HG03045 (cell line): ENCODE measurements at regions not wholly inside any gene's neighbourhood (a gene's known extent, or its start where the extent isn't known, plus 50 kb on each side); places are given as distances from the start of the nearest gene placed in this dataset.
"Not testable (repeated sequence)": the region's sequence is repeated elsewhere in the genome, so short reads cannot be mapped to it uniquely, and the experiment has no call there.

Experiments
- ATAC-seq: cut with Tn5 transposase; IDR thresholded peaks from one replicate; pipeline ENCODE4 v1.9.1; 2021; ENCODE audit warnings: mild to moderate bottlenecking, moderate library complexity; ENCODE audit not compliant: unreplicated experiment

DNA sequence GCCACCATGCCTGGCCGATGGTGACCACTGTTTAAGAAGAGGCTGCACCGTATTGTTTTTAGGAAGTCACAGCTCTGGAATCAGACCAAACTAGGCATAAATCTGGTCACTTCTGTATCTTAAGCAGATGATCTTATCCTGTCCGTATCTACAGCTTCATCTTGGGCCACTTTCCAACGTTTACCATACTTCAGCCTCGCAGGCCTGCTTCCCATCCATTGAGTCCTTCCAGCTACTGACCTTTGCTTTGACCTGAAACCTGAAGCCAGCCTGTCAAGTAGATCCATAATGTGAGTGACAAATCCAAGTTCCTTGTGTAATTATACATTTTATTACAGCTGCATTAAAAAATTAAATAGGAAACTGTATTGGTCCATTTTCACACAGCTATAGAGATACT is 1033.0 kb downstream of the CDH11 start:
- no peak for ATAC-seq

DNA sequence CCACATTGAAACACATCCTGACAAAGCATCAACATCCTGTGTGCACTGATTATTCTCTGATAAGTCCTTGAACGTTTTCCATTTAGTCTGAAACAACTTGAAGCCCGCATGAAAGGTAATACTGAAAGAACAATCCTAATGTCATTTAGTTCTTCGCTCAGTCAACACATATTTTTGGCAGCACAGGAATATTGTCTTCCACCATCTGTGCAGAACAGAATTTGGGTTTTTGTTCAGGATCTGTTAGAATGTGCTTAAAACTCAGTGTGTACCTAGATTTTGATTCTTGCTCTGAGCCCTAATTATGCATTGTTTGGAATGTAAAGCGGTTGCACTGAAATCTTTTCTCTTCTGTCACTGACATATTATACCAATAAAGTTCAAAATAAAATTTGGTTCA is 1036.6 kb downstream of the CDH11 start:
- ATAC-seq = no peak

DNA sequence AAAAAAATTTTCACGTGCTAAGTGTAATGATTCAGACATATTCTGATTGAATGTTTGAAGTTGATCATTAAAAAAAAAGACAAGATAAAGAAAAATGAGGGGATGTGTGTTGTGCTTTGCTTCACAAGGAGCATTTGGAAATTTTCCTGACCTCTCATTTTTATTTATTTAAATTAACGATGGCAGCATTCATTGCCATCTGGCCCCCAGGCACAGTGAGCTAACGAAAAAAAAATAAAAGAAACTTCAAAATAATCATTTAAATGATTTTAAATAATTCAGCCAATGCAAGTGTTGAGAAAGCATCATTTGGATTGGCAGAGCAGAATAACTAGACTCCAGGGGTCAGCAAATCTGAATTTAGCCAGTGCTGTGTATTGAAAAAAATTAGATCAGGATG is 1037.2 kb downstream of the CDH11 start:
- ATAC-seq = no peak

DNA sequence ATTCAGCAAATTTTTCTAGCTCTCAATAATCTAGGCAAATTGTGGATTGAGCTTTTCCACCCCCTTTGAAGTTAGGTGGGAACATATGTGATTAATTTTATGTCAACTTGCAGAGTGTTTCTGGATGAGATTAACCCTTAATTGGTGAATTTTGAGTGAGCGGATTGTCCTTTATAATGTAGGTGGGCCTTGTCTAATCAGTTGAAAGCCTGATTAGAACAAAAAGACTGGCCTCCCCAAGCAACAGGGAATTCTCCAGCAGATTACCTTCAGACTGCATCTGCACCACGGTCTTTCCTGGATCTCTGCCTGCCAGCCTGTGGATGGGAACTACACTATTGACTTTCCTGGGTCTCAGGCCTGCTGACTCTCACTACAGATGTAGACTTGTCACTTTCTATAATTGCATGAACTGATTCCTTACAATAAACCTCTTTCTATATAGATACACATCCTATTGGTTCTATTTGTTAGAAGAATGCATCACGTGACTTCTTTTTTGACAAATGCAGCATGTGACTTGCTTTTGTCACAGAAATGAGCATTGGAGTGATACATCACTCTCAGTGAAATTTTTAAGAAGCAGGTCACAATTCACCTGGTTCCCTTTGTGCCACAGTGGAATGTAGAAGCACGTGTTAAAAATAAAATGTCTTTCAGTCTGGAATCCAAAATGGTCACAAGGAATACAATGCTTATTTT is 1038.3 kb downstream of the CDH11 start:
- ATAC-seq = no peak

DNA sequence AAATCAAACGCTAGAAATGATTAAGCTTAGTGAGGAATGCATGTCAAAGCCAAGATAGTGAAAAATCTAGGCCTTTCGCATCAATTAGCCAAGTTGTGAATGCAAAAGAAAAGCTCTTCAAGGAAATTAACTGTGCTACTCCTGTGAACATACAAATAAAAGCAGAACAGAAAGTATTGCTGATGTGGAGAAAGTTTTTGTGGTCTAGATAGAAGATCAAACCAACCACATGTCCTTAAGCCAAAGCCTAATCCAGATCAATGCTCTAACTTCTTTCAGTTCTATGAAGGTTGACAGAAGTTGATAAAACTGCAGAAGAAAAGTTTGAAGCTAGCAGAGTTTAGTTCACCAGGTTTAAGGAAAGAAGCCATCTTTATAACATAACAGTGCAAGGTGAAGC is 1044.6 kb downstream of the CDH11 start:
- ATAC-seq = no peak

DNA sequence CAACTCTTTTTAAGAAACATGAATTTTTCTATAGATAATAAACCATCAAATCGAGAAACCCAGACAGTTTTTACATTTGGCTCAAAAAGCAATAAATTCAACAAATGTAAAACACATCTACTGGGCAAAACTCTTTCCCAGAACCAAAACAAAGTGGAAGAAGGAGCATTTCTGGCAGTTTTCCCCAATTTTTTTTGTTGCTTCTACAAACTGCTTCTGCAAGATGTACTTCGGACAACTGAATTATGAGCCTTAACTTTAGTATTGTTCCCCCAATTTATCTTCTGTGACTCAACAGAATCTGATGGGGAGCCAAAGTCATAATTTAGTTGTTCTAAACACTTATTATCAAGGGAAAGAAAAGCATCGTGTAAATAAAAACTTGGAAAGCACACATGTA is 1047.2 kb downstream of the CDH11 start:
- no peak for ATAC-seq

DNA sequence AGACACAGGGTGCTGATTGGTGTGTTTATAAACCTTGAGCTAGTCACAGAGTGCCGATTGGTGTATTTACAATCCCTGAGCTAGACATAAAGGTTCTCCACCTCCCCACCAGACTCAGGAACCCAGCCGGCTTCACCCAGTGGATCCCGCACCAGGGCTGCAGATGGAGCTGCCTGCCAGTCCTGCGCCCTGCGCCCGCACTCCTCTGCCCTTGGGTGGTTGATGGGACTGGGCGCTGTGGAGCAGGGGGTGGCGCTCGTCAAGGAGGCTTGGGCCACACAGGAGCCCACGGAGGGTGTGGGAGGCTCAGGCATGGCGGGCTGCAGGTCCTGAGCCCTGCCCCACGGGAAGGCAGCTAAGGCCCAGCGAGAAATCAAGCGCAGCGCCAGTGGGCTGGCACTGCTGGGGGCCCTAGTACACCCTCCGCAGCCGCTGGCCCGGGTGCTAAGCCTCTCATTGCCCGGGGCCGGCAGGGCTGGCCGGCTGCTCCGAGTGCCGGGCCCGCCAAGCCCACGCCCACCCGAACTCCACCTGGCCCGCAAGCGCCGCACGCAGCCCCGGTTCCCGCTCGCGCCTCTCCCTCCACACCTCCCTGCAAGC is 1049.6 kb downstream of the CDH11 start:
- not testable (repeated sequence) for ATAC-seq

DNA sequence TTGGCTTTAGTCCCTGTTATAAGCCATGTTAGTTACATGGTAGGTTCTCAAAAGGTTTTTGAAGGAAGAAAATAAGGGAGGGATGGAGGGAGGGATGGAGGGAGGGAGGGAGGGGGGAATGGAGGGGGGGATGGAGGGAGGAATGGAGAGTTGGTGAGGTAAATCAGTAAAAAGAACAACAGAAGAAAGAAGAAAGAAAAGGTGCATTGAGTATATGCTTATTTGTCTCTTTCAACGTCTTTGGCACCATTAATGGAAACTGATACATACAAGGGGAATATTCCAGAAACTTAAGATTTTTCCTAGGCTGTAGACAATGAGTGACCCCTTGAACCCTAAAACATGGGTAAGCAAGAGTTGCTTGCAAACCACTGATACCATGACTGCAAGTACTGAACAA is 1056.3 kb downstream of the CDH11 start:
- ATAC-seq = no peak

DNA sequence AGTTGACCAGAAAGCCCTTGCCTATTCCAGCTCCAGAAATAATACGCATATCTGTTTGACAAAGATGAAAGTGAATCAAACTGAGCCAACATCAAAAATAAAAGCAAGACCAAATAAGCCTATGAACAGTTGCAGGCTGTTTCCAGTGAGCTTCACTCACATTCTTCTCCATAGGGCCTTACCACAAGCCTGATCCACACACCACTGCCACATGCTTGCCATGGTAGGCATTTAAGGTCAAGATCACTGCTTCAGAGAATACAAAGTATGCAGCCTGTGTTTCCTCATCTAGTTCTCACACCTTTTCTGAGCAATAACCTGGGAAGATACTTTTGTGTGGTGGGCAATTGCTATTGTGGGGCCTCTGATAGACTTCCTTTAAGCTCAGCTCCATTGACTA is 1060.2 kb downstream of the CDH11 start:
- no peak for ATAC-seq

DNA sequence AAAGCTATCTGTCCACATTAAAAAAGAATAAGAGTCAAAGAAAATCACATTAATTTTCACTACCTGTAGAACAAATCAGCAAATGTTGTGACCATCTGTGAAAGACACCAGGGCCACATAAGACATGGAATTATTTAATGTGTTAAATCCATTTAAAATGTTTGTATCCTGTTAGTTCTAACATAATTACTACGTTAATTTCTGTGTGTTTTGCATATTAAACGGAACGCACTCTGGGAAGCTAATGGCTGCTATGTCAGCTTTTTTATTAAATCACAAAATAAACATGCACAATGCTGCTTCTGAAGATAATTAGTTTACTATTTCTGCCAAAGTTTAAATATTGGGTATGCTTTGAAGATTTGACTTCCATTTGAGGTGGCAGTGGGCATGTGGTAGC is 1061.2 kb downstream of the CDH11 start:
- ATAC-seq = no peak

DNA sequence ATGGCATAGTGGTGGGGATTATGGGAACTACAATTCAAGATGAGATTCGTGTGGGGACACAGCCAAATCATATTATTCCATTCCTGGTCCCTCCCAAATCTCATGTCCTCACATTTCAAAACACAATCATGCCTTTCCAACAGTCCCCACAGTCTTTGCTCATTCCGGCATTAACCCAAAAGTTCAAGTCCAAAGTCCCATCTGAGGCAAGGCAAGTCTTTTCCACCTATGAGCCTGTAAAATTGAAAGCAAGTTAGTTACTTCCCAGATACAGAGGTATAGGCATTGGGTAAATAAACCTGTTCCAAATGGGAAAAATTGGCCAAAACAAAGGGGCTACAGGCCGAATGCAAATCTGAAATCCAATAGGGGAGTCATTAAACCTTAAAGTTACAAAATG is 1063.2 kb downstream of the CDH11 start:
- ATAC-seq = no peak

DNA sequence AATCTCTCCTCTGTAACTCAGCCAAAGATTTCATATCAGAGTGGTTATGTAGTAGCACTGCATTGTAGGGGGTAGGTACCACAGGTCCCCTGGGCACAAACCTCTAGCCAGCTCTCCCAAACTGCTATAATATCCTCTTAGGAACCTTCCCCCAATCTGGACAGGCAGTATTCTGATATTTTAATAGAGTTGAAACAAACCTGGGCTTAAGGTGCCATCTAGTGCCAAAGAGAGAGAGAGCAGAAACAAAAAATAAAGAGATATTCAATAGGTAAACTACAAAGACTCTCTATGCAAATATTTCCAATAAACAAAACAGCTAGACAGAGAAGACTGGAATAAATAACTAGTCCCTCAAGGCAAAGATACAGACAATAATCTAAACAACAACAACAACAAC is 1070.0 kb downstream of the CDH11 start:
- no peak for ATAC-seq

DNA sequence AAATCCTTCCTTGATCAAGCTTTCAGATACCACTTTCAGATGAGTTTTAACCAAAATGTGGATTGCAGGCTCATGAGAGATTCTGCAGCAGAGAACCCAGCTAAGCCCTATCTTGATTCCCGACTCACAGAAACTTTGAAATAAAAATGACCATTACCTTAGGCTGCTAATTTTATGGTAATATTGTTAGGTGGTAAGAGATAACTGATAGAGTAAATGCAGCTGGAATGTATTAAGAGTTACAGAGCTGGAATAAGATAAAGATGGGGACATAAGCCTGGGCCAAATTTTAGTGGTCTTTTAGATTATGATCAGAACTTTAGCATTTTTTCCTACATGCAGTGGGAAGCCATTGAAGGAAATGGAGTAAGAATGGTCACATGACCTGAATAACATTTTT is 1074.0 kb downstream of the CDH11 start:
- no peak for ATAC-seq

DNA sequence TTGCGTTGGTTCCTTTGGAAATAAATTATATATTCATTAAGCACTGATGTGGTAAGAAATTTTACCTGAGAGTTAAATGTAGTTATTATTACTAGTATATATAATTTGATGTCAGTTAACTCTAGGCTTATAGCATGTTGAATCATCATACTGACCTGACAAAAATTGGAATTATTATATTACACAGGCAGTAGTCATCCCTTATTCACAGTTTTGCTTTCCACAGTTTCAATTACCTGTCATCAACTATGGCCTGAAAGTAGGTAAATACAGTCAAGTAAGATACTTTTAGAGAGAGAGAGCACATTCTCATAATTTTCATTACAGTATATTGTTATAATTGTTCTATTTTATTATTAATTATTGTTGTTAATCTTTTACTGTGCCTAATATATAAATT is 1074.7 kb downstream of the CDH11 start:
- no peak for ATAC-seq

DNA sequence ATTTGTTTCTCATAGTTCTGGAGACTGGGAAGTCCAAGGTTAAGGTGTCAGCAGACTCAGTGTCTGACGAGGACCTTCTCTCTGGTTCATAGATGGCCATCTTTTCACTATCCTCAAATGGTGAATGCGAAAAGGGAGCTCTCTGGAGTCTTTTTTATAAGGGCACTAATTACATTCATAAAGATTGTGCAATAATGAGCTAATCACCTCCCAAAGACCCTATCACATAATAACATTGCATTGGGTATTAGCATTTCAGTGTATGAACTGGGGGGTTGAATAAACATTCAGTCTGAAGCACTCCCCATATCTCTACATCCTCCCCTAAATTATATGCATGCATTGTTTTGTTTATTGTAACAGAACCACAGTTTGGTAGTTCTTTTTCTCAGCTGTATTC is 1086.5 kb downstream of the CDH11 start:
- no peak for ATAC-seq

DNA sequence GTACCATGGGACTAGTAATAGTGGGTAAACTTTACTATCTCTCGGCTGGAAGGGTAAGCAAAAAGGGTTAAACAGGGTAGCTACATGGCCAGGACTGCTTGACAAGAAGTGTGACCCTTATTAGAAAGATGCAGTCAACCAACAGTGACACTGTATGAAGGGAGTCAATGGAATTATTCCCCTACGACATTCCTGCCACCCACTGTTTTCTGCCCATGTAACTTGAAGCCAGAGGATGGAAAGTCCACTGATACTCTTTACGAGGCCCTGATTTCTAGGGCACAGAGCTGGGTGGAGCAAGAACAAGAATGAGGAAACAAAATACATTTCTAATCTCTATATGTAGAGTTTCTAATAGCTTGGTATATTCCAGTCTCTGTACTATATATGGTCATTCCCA is 1102.5 kb downstream of the CDH11 start:
- no peak for ATAC-seq

DNA sequence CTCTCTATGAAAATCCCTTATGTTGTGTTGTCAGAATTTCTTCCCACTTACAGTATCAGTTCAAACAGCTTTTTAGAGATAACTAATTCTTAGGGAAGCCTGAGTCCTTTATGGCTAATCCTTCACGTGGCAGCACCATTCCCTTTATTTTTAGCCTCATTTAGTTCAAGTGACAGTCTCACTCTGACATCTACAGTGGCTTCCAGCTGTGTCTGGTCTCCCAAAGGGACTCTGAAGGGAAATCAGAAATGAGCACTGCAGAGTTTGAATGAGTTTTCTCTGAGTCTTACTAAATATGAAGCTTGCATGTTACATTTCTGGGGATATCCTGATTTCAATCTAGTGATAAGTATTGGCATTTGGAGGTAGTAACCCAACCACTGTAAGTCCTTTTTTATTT is 1104.1 kb downstream of the CDH11 start:
- ATAC-seq = no peak

DNA sequence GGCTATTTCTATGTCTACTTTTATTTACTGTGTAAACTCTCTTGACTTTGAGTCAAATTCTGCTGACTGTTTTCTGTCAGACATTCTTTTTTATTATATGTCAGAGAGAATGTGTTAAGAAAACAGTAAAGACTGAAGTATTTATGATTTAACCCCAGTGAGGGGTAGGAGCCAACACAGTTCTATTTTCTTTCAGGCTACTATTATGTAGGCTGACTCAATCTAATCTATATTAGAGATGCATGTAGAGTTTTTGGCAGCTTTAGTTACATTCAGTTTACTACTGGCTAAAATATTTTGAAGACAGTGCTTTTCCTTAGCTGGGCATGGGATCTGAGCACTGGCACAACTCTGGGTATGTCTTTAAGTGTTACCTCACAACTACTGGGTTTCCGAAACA is 1108.0 kb downstream of the CDH11 start:
- no peak for ATAC-seq

DNA sequence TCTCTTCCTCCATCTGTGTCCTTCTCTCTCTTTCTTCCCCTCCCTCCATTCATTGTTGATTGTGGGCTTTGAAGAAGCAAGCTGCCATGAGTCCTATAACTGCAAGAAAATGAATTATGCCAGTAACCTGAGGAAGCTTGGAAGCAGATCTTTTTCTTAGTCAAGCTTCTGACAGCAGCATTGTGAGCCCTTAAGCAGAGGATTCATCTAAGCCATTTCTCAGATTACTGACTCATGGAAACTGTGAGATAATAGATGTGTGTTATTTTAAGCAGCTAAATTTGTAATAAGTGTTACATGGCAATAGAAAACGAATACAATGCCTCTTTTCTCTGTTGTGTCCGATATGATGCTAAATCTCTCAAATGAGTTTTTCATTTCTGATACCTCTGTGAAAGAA is 1109.7 kb downstream of the CDH11 start:
- ATAC-seq = no peak

DNA sequence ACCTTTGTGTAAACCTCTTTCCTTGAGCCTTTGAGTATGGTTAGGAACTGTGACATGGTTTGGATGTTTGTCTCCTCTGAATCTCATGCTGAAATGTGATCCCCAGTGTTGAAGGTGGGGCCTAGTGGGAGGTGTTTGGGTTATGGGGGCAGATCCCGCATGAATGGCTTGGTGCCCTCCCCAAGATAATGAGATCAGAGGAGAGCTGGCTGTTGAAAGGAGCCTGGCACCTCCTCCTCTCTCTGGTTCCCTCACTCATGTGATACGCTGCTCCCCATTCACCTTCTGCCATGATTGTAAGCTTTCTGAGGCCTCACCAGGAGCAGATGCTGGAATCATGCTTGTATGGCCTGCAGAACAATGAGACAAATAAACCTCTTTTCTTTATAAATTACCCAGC is 1110.2 kb downstream of the CDH11 start:
- ATAC-seq = no peak

DNA sequence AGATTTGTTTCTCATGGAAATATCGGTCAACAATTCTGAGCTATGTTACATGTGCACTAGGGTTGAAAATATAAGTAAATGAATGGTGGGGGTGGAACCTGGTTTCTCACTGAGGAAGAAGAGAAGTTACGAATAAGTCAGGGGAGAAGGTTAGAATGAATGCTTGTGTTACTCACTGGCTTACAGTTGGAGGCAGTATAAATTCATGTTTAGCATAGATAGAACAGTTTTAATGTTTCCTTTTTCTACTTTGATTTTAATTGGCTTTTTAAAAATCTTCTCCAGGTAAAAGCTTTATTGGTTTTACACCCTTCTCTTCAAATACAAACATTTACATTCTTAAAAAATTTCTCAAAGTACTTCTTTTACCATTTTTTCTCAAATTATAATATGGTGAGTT is 1113.7 kb downstream of the CDH11 start:
- ATAC-seq = no peak

DNA sequence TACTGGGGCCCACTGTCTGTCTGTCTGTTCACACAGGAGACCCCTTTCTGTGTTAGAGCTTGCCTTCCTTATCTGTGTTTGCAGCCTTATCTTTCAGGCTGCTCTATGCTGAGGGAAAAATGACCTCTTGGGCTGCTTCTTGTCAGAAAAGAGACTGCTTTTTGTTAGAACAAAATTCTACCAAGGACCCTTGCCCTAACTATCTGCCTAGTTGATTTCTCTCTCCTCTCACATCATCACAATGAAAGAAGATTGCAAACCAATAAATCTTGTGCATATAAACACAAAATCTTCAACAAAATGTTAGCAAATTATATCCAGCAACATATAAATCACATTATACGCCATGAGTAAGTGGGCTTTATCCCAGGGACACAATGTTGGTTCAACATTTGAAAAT is 1117.7 kb downstream of the CDH11 start:
- no peak for ATAC-seq

DNA sequence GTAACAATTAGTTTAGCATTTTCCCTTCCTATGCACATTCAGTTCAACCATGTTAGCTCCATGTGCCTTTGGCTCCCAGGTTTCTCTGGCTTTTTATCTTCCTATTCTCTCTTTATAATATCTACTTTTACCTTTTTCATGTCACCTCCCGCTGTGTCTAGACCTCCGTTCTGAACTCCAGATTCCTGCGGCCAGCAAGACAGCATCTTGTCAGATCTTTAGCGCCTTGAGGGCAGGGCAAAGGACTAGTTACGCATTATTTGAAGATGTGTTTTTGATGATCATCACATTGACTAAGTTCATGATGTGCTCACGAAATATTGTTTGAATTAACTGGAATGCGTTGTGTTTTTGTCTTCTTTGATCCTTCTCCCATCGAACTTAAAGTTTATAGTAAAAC is 1126.8 kb downstream of the CDH11 start:
- no peak for ATAC-seq
